Tibial artery (tissue), 4 donors: ENCODE measurements at regions not wholly inside any gene's neighbourhood (a gene's known extent, or its start where the extent isn't known, plus 50 kb on each side); places are given as distances from the start of the nearest gene placed in this dataset.

Experiments
- DNase-seq, 2 donors: peaks; one replicate each; pipeline ENCODE4 v3.0.0-alpha.2; 2019
- H3K27ac ChIP-seq, 2 donors: fragments of 200-600 bp; sonication (generic) in 1 of 2; 1 replicate in 1 of 2; 2 replicates in 1 of 2; pipeline ENCODE4 v1.5.1; 2018 to 2019; ENCODE audit warnings: mild to moderate bottlenecking in 1 of 2
- H3K27me3 ChIP-seq, 2 donors: fragments of 200-600 bp; sonication (generic) in 1 of 2; one replicate each; pipeline versions ENCODE4 v1.5.1 to v1.6.0; 2016 to 2019
- H3K36me3 ChIP-seq, 3 donors: fragments of 200-600 bp; sonication (generic) in 2 of 3; one replicate each; pipeline ENCODE4 v1.5.1; 2016 to 2019; ENCODE audit warnings: mild to moderate bottlenecking in 2 of 3
- H3K4me1 ChIP-seq, 4 donors: fragments of 200-600 bp; sonication (generic) in 2 of 4; 1 replicate in 3 of 4; 2 replicates in 1 of 4; pipeline ENCODE4 v1.5.1; 2016 to 2019
- H3K4me3 ChIP-seq, 2 donors: fragments of 200-600 bp; sonication (generic) in 1 of 2; 1 replicate in 1 of 2; 2 replicates in 1 of 2; pipeline ENCODE4 v1.5.1; 2018 to 2019; ENCODE audit warnings: mild to moderate bottlenecking in 2 of 2
- H3K9me3 ChIP-seq, 3 donors: fragments of 200-600 bp; sonication (generic) in 1 of 3; one replicate each; pipeline ENCODE4 v1.5.1; 2016 to 2019
- intact Hi-C: fragments of 100-400 bp; cut with DNase I; formaldehyde crosslinking; loops from one replicate; pipeline ENCODE4 v1.15.0; 2023; ENCODE audit warnings: low total_unique reads
- TF ChIP-seq, protein P1 (sequence below), 2 experiments: fragments of 200-600 bp in 1 of 2; fragments of 450-650 bp in 1 of 2; IDR thresholded peaks; one replicate each; pipeline ENCODE4 v1.5.1; 2017 to 2019; ENCODE audit warnings: antibody characterized with exemption in 2 of 2, mild to moderate bottlenecking in 1 of 2, moderate library complexity in 1 of 2

GRCh38 chr3:182246870-182247269 lies 535.1 kb downstream of the SOX2 start:
- DNase-seq = no peak
- TF ChIP-seq, protein P1, sequence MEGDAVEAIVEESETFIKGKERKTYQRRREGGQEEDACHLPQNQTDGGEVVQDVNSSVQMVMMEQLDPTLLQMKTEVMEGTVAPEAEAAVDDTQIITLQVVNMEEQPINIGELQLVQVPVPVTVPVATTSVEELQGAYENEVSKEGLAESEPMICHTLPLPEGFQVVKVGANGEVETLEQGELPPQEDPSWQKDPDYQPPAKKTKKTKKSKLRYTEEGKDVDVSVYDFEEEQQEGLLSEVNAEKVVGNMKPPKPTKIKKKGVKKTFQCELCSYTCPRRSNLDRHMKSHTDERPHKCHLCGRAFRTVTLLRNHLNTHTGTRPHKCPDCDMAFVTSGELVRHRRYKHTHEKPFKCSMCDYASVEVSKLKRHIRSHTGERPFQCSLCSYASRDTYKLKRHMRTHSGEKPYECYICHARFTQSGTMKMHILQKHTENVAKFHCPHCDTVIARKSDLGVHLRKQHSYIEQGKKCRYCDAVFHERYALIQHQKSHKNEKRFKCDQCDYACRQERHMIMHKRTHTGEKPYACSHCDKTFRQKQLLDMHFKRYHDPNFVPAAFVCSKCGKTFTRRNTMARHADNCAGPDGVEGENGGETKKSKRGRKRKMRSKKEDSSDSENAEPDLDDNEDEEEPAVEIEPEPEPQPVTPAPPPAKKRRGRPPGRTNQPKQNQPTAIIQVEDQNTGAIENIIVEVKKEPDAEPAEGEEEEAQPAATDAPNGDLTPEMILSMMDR (IDR thresholded peaks at IDR 0.05) = no peak
- no peaks in the 10 kb centered on the region for H3K9me3 ChIP-seq
- no peak overlapping the region for H3K27ac ChIP-seq
- no peaks in the 10 kb centered on the region for H3K4me1 ChIP-seq
- no peaks in the 10 kb centered on the region for H3K36me3 ChIP-seq
- no peak overlapping the region for H3K4me3 ChIP-seq
- intact Hi-C loops = no loop called here
- no peaks in the 10 kb centered on the region for H3K27me3 ChIP-seq

GRCh38 chr3:182248349-182248880 lies 536.7 kb downstream of the SOX2 start:
- DNase-seq = no peak

GRCh38 chr3:182252802-182253201 lies 540.5 kb upstream of the ATP11B start:
- Histone ChIP-seq H3K9me3 (no peaks in the 10 kb centered on the region), H3K4me3 (no peak overlapping the region), H3K27me3 (no peaks in the 10 kb centered on the region), H3K4me1 (no peaks in the 10 kb centered on the region), H3K27ac (no peak overlapping the region), H3K36me3 (no peaks in the 10 kb centered on the region)
- intact Hi-C loops = loop anchor here (10.0 kb wide), 1 partner anchor 1978 kb away; no protein-coding TSS in a partner anchor
- TF ChIP-seq, protein P1 (IDR thresholded peaks at IDR 0.05) = no peak
- DNase-seq = no peak

More at GRCh38 chr3:182248349-182248880, 536.7 kb downstream of the SOX2 start:
- H3K27ac ChIP-seq = no peak overlapping the region
- H3K4me3 ChIP-seq = no peak overlapping the region
- no peaks in the 10 kb centered on the region for H3K4me1 ChIP-seq
- no peaks in the 10 kb centered on the region for H3K27me3 ChIP-seq
- H3K36me3 ChIP-seq = no peaks in the 10 kb centered on the region
- H3K9me3 ChIP-seq = no peaks in the 10 kb centered on the region
- intact Hi-C loops = no loop called here
- TF ChIP-seq, protein P1 (IDR thresholded peaks at IDR 0.05) = no peak

DNA sequence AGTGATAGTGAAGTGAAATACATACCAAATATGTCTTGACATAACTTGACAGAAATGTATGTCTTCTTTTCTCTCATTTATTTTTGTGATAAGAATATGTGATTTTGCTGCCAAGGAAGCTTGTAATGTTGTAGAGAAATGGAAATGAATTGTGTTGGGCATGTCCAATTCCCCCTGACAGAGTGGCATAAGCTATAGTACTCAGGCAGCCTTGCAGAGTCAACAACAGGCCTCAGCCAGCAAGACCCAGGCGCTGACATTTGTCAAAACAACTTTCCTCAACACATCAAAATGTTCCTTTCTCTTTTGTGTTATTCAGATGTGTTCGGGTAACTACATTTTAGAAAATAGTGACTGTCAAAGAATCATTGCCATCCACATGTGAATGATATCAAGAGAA lies 538.1 kb upstream of the ATP11B start:
- no peaks in the 10 kb centered on the region for H3K4me1 ChIP-seq
- no peaks in the 10 kb centered on the region for H3K36me3 ChIP-seq
- H3K27me3 ChIP-seq = peaks cover 0 to 2% of the 10 kb centered on the region in 2 donors
- intact Hi-C loops = loop anchor here (10.0 kb wide), 1 partner anchor 1980 kb away; no protein-coding TSS in a partner anchor
- no peak overlapping the region for H3K4me3 ChIP-seq
- TF ChIP-seq, protein P1 (IDR thresholded peaks at IDR 0.05) = no peak
- DNase-seq = no peak
- H3K27ac ChIP-seq = no peak overlapping the region
- H3K9me3 ChIP-seq = no peaks in the 10 kb centered on the region

- Histone ChIP-seq H3K27ac (no peak overlapping the region), H3K27me3 (peaks cover 0 to 4% of the 10 kb centered on the region in 2 donors), H3K4me3 (no peak overlapping the region), H3K9me3 (no peaks in the 10 kb centered on the region), H3K36me3 (no peaks in the 10 kb centered on the region), H3K4me1 (no peaks in the 10 kb centered on the region)
- TF ChIP-seq, protein P1 (IDR thresholded peaks at IDR 0.05) = no peak
- intact Hi-C loops = loop anchor here (10.0 kb wide), 1 partner anchor 1983 kb away; no protein-coding TSS in a partner anchor
- DNase-seq = no peak
These were observed 535.9 kb upstream of the ATP11B start for GRCh38 chr3:182257361-182257760.
